Endodermal cell (in vitro differentiated cells): ENCODE measurements at regions not wholly inside any gene's neighbourhood (a gene's known extent, or its start where the extent isn't known, plus 50 kb on each side); places are given as distances from the start of the nearest gene placed in this dataset.

Experiments
- DNase-seq: peaks from one replicate; pipeline ENCODE4 v3.0.0-alpha.2; 2017
- H3K27ac ChIP-seq: 2 replicates; pipeline ENCODE4 v1.5.1; 2013; ENCODE audit warnings: mild to moderate bottlenecking, low read depth, low read length, moderate library complexity
- H3K27me3 ChIP-seq: 2 replicates; pipeline ENCODE4 v1.6.1; 2013; ENCODE audit warnings: mild to moderate bottlenecking, low read length, moderate library complexity; ENCODE audit not compliant: insufficient read depth, control insufficient read depth, poor library complexity, severe bottlenecking
- H3K36me3 ChIP-seq: 2 replicates; pipeline ENCODE4 v1.7.0; 2013; ENCODE audit warnings: mild to moderate bottlenecking, low read length, moderate library complexity; ENCODE audit not compliant: control insufficient read depth, insufficient read depth
- H3K4me1 ChIP-seq: one replicate; pipeline ENCODE4 v1.7.0; 2013; ENCODE audit warnings: low read length; ENCODE audit not compliant: control insufficient read depth, insufficient read depth
- H3K4me3 ChIP-seq: 2 replicates; pipeline ENCODE4 v1.5.1; 2013; ENCODE audit warnings: mild to moderate bottlenecking, low read length, moderate library complexity
- H3K9ac ChIP-seq: 2 replicates; pipeline ENCODE4 v1.6.1; 2013; ENCODE audit warnings: mild to moderate bottlenecking, low read length, moderate library complexity; ENCODE audit not compliant: poor library complexity, severe bottlenecking; ENCODE audit errors: extremely low read depth
- H3K9me3 ChIP-seq: 2 replicates; pipeline ENCODE4 v1.6.1; 2013; ENCODE audit warnings: mild to moderate bottlenecking, low read length, moderate library complexity; ENCODE audit not compliant: control insufficient read depth
- H3K27ac Mint-ChIP-seq: 2 replicates; pipeline ENCODE4 v1.8.0; 2020; ENCODE audit warnings: mixed read lengths
- H3K27me3 Mint-ChIP-seq: 2 replicates; pipeline ENCODE4 v1.8.0; 2021; ENCODE audit warnings: mild to moderate bottlenecking, mixed read lengths; ENCODE audit not compliant: insufficient read depth
- H3K36me3 Mint-ChIP-seq: 2 replicates; pipeline ENCODE4 v1.8.0; 2020; ENCODE audit warnings: low read depth, mixed read lengths
- H3K4me1 Mint-ChIP-seq: 2 replicates; pipeline ENCODE4 v1.8.0; 2020; ENCODE audit warnings: mixed read lengths
- H3K4me3 Mint-ChIP-seq: 2 replicates; pipeline ENCODE4 v1.8.0; 2020; ENCODE audit warnings: mild to moderate bottlenecking, moderate library complexity, mixed read lengths
- H3K9me3 Mint-ChIP-seq: 2 replicates; pipeline ENCODE4 v1.8.0; 2020; ENCODE audit warnings: mild to moderate bottlenecking, mixed read lengths
- WGBS, 2 experiments: methylation state at CpG; one replicate each; pipeline versions ENCODE4 v1.1.5 to v1.1.7; 2013; ENCODE audit warnings: missing lambda C conversion rate in 2 of 2, mixed read lengths in 1 of 2; ENCODE audit not compliant: insufficient coverage in 1 of 2, insufficient read length in 1 of 2; 5-methylcytosine and 5-hydroxymethylcytosine counted together
- TF ChIP-seq, protein P1 (sequence below): fragments of 200-600 bp; sonication (generic); conservative IDR thresholded peaks from 2 replicates; pipeline ENCODE4 v1.5.0; 2021; ENCODE audit warnings: antibody characterized with exemption, mild to moderate bottlenecking

- no peaks in the 10 kb centered on the region for H3K36me3 ChIP-seq
- no peaks in the 10 kb centered on the region for H3K9me3 ChIP-seq
- Mint-ChIP-seq H3K4me3 (no peak overlapping the region), H3K9me3 (no peaks in the 10 kb centered on the region), H3K4me1 (peaks cover 3% of the 10 kb centered on the region), H3K27me3 (no peaks in the 10 kb centered on the region), H3K27ac (no peak overlapping the region), H3K36me3 (no peaks in the 10 kb centered on the region)
- no peak overlapping the region for H3K9ac ChIP-seq
- TF ChIP-seq, protein P1, sequence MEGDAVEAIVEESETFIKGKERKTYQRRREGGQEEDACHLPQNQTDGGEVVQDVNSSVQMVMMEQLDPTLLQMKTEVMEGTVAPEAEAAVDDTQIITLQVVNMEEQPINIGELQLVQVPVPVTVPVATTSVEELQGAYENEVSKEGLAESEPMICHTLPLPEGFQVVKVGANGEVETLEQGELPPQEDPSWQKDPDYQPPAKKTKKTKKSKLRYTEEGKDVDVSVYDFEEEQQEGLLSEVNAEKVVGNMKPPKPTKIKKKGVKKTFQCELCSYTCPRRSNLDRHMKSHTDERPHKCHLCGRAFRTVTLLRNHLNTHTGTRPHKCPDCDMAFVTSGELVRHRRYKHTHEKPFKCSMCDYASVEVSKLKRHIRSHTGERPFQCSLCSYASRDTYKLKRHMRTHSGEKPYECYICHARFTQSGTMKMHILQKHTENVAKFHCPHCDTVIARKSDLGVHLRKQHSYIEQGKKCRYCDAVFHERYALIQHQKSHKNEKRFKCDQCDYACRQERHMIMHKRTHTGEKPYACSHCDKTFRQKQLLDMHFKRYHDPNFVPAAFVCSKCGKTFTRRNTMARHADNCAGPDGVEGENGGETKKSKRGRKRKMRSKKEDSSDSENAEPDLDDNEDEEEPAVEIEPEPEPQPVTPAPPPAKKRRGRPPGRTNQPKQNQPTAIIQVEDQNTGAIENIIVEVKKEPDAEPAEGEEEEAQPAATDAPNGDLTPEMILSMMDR, result no peak
- H3K27ac ChIP-seq, result no peak overlapping the region
- no peaks in the 10 kb centered on the region for H3K4me1 ChIP-seq
- no peak for DNase-seq
- WGBS, 2 experiments, result 93 to 94% methylated on average over 2 to 3 of the region's 3 CpGs
- no peaks in the 10 kb centered on the region for H3K27me3 ChIP-seq
- H3K4me3 ChIP-seq, result no peak overlapping the region
Measured at GRCh38 chr6:77326711-77327110, 136.6 kb downstream of the HTR1B start.

- Mint-ChIP-seq H3K27me3 (no peaks in the 10 kb centered on the region), H3K4me3 (no peak overlapping the region), H3K27ac (no peak overlapping the region), H3K9me3 (no peaks in the 10 kb centered on the region), H3K4me1 (peaks cover 9% of the 10 kb centered on the region), H3K36me3 (no peaks in the 10 kb centered on the region)
- no peak overlapping the region for H3K9ac ChIP-seq
- no peak overlapping the region for H3K4me3 ChIP-seq
- WGBS, 2 experiments, result 86 to 94% methylated on average over 1 to 3 of the region's 3 CpGs
- no peaks in the 10 kb centered on the region for H3K36me3 ChIP-seq
- TF ChIP-seq, protein P1, result no peak
- no peaks in the 10 kb centered on the region for H3K4me1 ChIP-seq
- no peaks in the 10 kb centered on the region for H3K27me3 ChIP-seq
- no peak overlapping the region for H3K27ac ChIP-seq
- H3K9me3 ChIP-seq, result no peaks in the 10 kb centered on the region
- DNase-seq, result no peak
Measured at GRCh38 chr6:77326029-77326428, 137.3 kb downstream of the HTR1B start.

DNA sequence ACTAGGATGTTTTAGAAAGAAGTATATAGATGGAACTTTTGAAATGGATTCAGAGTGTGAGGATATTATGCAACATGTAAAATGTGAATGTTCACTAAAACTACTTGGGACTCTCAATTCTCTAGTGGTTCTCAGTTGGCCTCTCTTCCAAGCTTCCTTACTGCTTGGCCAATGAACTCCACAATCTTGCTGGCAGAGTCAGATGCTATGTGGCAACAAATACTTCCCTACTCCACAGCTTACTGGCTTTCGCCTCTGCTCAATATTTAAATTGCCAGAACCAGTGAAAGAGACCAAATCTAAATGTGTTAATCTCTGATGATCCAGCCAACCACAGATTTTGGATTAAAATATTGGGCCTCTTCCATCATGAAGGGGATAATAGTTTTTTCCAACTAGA lies 138.4 kb downstream of the HTR1B start:
- WGBS, 2 experiments, result 89 to 100% methylated on average over 1 of the region's 1 CpG
- H3K36me3 Mint-ChIP-seq, result no peaks in the 10 kb centered on the region

More for the DNA sequence above, 138.4 kb downstream of the HTR1B start:
- Mint-ChIP-seq H3K4me1 (peaks cover 9% of the 10 kb centered on the region), H3K27ac (no peak overlapping the region), H3K4me3 (no peak overlapping the region), H3K9me3 (no peaks in the 10 kb centered on the region), H3K27me3 (no peaks in the 10 kb centered on the region)
- H3K36me3 ChIP-seq, result no peaks in the 10 kb centered on the region
- H3K27me3 ChIP-seq, result no peaks in the 10 kb centered on the region
- no peak overlapping the region for H3K4me3 ChIP-seq
- no peak overlapping the region for H3K9ac ChIP-seq
- no peaks in the 10 kb centered on the region for H3K9me3 ChIP-seq
- TF ChIP-seq, protein P1, result no peak
- no peak for DNase-seq
- H3K27ac ChIP-seq, result no peak overlapping the region
- H3K4me1 ChIP-seq, result no peaks in the 10 kb centered on the region
